H9 (cell line): ENCODE measurements at regions not wholly inside any gene's neighbourhood (a gene's known extent, or its start where the extent isn't known, plus 50 kb on each side); places are given as distances from the start of the nearest gene placed in this dataset.

Source experiments
- DNase-seq: peaks from one replicate; pipeline ENCODE4 v3.0.0-alpha.2; 2017
- H2AFZ ChIP-seq: one replicate; pipeline ENCODE4 v1.6.1; 2013; ENCODE audit warnings: mild to moderate bottlenecking, low read length, control low read depth, moderate library complexity
- H2AK5ac ChIP-seq: 2 replicates; pipeline ENCODE4 v1.6.1; 2013; ENCODE audit warnings: low read length, control low read depth, mixed read lengths; ENCODE audit not compliant: insufficient read length
- H2BK120ac ChIP-seq: one replicate; pipeline ENCODE4 v1.6.1; 2013; ENCODE audit warnings: low read depth, mild to moderate bottlenecking, low read length, control low read depth, inconsistent platforms; ENCODE audit not compliant: poor library complexity, severe bottlenecking
- H2BK12ac ChIP-seq: 2 replicates; pipeline ENCODE4 v1.6.1; 2013; ENCODE audit warnings: low read length, control low read depth, mixed read lengths, low read depth; ENCODE audit not compliant: insufficient read length
- H2BK15ac ChIP-seq: 2 replicates; pipeline ENCODE4 v1.6.1; 2013; ENCODE audit warnings: low read depth, low read length, control low read depth
- H2BK20ac ChIP-seq: one replicate; pipeline ENCODE4 v1.6.1; 2013; ENCODE audit warnings: low read depth, mild to moderate bottlenecking, low read length, control low read depth, inconsistent platforms; ENCODE audit not compliant: poor library complexity, severe bottlenecking
- H2BK5ac ChIP-seq: 2 replicates; pipeline ENCODE4 v1.6.1; 2013; ENCODE audit warnings: low read length, control low read depth, mixed read lengths; ENCODE audit not compliant: insufficient read length
- H3K14ac ChIP-seq: 2 replicates; pipeline ENCODE4 v1.6.1; 2013; ENCODE audit warnings: low read length, control low read depth; ENCODE audit not compliant: insufficient read depth
- H3K18ac ChIP-seq: 2 replicates; pipeline ENCODE4 v1.6.1; 2013; ENCODE audit warnings: low read depth, mild to moderate bottlenecking, mixed read lengths, low read length, control low read depth; ENCODE audit not compliant: insufficient read length
- H3K23ac ChIP-seq: 2 replicates; pipeline ENCODE4 v1.6.1; 2013; ENCODE audit warnings: low read length, control low read depth, mixed read lengths, low read depth; ENCODE audit not compliant: insufficient read length
- H3K23me2 ChIP-seq: 2 replicates; pipeline ENCODE4 v1.6.1; 2013; ENCODE audit warnings: low read depth, mild to moderate bottlenecking, mixed read lengths, low read length, control low read depth; ENCODE audit not compliant: insufficient read length, poor library complexity, severe bottlenecking
- H3K27ac ChIP-seq: 2 replicates; pipeline ENCODE4 v1.5.1; 2013; ENCODE audit warnings: low read length, control low read depth, mixed read lengths, low read depth; ENCODE audit not compliant: insufficient read length
- H3K27me3 ChIP-seq: 2 replicates; pipeline ENCODE4 v1.6.1; 2013; ENCODE audit warnings: low read length, control low read depth, inconsistent platforms; ENCODE audit not compliant: insufficient read depth
- H3K4ac ChIP-seq: 2 replicates; pipeline ENCODE4 v1.6.1; 2013; ENCODE audit warnings: low read depth, mild to moderate bottlenecking, control low read depth, inconsistent platforms, low read length, moderate library complexity
- H3K4me1 ChIP-seq: 2 replicates; pipeline ENCODE4 v1.6.1; 2013; ENCODE audit warnings: low read length, control low read depth, inconsistent platforms; ENCODE audit not compliant: insufficient read depth
- H3K4me2 ChIP-seq: 2 replicates; pipeline ENCODE4 v1.6.1; 2013; ENCODE audit warnings: low read length, control low read depth, mixed read lengths; ENCODE audit not compliant: insufficient read length, insufficient read depth
- H3K56ac ChIP-seq: 2 replicates; pipeline ENCODE4 v1.6.1; 2013; ENCODE audit warnings: low read depth, mild to moderate bottlenecking, mixed read lengths, low read length, control low read depth; ENCODE audit not compliant: insufficient read length
- H3K79me1 ChIP-seq: 2 replicates; pipeline ENCODE4 v1.6.1; 2013; ENCODE audit warnings: low read depth, mild to moderate bottlenecking, moderate library complexity, low read length, control low read depth, inconsistent platforms; ENCODE audit not compliant: insufficient read depth, poor library complexity, severe bottlenecking
- H3K79me2 ChIP-seq: 2 replicates; pipeline ENCODE4 v1.6.1; 2013; ENCODE audit warnings: low read length, control low read depth, inconsistent platforms; ENCODE audit not compliant: insufficient read depth
- H3K9ac ChIP-seq: 2 replicates; pipeline ENCODE4 v1.6.1; 2013; ENCODE audit warnings: low read length, control low read depth, mixed read lengths; ENCODE audit not compliant: insufficient read length; ENCODE audit errors: extremely low read depth
- H3K9me3 ChIP-seq: one replicate; pipeline ENCODE4 v1.6.1; 2013; ENCODE audit warnings: low read depth, low read length, inconsistent platforms; ENCODE audit not compliant: control insufficient read depth
- H3T11ph ChIP-seq: one replicate; pipeline ENCODE4 v1.6.1; 2013; ENCODE audit warnings: mild to moderate bottlenecking, low read length, control low read depth, inconsistent platforms
- H4K20me1 ChIP-seq: one replicate; pipeline ENCODE4 v1.6.1; 2013; ENCODE audit not compliant: control insufficient read depth, insufficient read length, insufficient read depth
- H4K5ac ChIP-seq: 2 replicates; pipeline ENCODE4 v1.6.1; 2013; ENCODE audit warnings: low read depth, mild to moderate bottlenecking, mixed read lengths, low read length, control low read depth; ENCODE audit not compliant: insufficient read length
- H4K8ac ChIP-seq: replicated peaks from 2 replicates; pipeline ENCODE4 v1.6.1; 2013; ENCODE audit warnings: low read length, control low read depth, mixed read lengths, low read depth; ENCODE audit not compliant: insufficient read length
- H4K91ac ChIP-seq: 2 replicates; pipeline ENCODE4 v1.6.1; 2013; ENCODE audit warnings: low read depth, mild to moderate bottlenecking, moderate library complexity, mixed read lengths, low read length, control low read depth; ENCODE audit not compliant: insufficient read length
- H3K27ac Mint-ChIP-seq, 3 experiments: 2 replicates in 2 of 3; 3 replicates in 1 of 3; pipeline ENCODE4 v1.8.0; 2020 to 2021; ENCODE audit warnings: mixed read lengths in 3 of 3, mild to moderate bottlenecking in 1 of 3, moderate library complexity in 1 of 3
- H3K27me3 Mint-ChIP-seq: 2 replicates; pipeline ENCODE4 v1.8.0; 2021; ENCODE audit warnings: low read depth, mild to moderate bottlenecking, moderate library complexity, mixed read lengths
- H3K36me3 Mint-ChIP-seq, 3 experiments: 2 replicates in 2 of 3; 3 replicates in 1 of 3; pipeline ENCODE4 v1.8.0; 2020 to 2021; ENCODE audit warnings: low read depth in 3 of 3, mixed read lengths in 3 of 3; ENCODE audit not compliant: insufficient read depth in 1 of 3
- H3K4me1 Mint-ChIP-seq, 2 experiments: 2 replicates each; pipeline ENCODE4 v1.8.0; 2020; ENCODE audit warnings: mixed read lengths in 2 of 2
- H3K4me3 Mint-ChIP-seq, 2 experiments: 2 replicates in 1 of 2; 3 replicates in 1 of 2; pipeline ENCODE4 v1.8.0; 2020 to 2021; ENCODE audit warnings: mild to moderate bottlenecking in 2 of 2, mixed read lengths in 2 of 2, moderate library complexity in 1 of 2
- H3K9me3 Mint-ChIP-seq, 2 experiments: 2 replicates in 1 of 2; 3 replicates in 1 of 2; pipeline ENCODE4 v1.8.0; 2020; ENCODE audit warnings: mild to moderate bottlenecking in 2 of 2, mixed read lengths in 2 of 2, moderate library complexity in 1 of 2
- WGBS: extraction: QIAGEN DNeasy Blood & Tissue Kit; methylation state at CpG from one replicate; pipeline ENCODE4 v1.1.7; 2013; ENCODE audit warnings: missing lambda C conversion rate, low lambda C conversion rate, mixed read lengths; ENCODE audit not compliant: insufficient read length; ENCODE audit errors: extremely low coverage; 5-methylcytosine and 5-hydroxymethylcytosine counted together
- TF ChIP-seq, protein P1 (sequence below): fragments of 200-600 bp; sonication (generic); conservative IDR thresholded peaks from 3 replicates; pipeline ENCODE4 v1.8.0; 2021; ENCODE audit warnings: antibody characterized with exemption, mild to moderate bottlenecking

DNA sequence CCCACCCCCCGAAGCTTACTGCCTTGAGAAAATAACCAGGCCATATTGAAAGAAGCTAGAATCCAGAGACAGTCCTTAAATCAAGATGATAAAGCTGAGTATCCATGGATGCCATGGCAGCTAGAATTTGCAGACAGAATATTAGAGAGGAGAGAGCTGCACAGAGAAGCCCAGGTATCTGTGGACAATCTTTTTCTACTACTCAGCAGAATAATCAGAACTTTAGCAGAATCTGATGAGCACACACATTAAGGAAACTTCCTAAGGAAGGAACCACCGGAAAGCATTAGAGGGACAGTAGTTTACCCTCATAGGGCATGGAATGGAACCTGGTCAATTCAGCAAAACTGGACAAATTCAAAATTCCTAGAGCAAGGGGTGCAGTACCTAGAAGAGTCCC, 1001.7 kb downstream of the HACE1 start:
- H4K5ac ChIP-seq, result no peak overlapping the region
- no peak overlapping the region for H2AK5ac ChIP-seq
- no peak overlapping the region for H2BK20ac ChIP-seq
- no peak overlapping the region for H3K56ac ChIP-seq
- no peaks in the 10 kb centered on the region for H3K23me2 ChIP-seq
- H3K9me3 ChIP-seq, result no peaks in the 10 kb centered on the region
- H3K36me3 Mint-ChIP-seq, result no peaks in the 10 kb centered on the region
- TF ChIP-seq, protein P1, sequence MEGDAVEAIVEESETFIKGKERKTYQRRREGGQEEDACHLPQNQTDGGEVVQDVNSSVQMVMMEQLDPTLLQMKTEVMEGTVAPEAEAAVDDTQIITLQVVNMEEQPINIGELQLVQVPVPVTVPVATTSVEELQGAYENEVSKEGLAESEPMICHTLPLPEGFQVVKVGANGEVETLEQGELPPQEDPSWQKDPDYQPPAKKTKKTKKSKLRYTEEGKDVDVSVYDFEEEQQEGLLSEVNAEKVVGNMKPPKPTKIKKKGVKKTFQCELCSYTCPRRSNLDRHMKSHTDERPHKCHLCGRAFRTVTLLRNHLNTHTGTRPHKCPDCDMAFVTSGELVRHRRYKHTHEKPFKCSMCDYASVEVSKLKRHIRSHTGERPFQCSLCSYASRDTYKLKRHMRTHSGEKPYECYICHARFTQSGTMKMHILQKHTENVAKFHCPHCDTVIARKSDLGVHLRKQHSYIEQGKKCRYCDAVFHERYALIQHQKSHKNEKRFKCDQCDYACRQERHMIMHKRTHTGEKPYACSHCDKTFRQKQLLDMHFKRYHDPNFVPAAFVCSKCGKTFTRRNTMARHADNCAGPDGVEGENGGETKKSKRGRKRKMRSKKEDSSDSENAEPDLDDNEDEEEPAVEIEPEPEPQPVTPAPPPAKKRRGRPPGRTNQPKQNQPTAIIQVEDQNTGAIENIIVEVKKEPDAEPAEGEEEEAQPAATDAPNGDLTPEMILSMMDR, result no peak
- H3K4me1 Mint-ChIP-seq, result no peaks in the 10 kb centered on the region
- H3K4me2 ChIP-seq, result no peak overlapping the region
- H3K27ac Mint-ChIP-seq, result no peak overlapping the region; a peak in 1 of 7 replicates
- H3K27me3 Mint-ChIP-seq, result no peaks in the 10 kb centered on the region
- no peak overlapping the region for H4K8ac ChIP-seq
- H3K4me1 ChIP-seq, result no peaks in the 10 kb centered on the region
- no peak overlapping the region for H3K23ac ChIP-seq
- no peak for DNase-seq
- WGBS, result no CpG with 5 or more reads among the region's 2 CpGs
- no peak overlapping the region for H2BK5ac ChIP-seq
- no peaks in the 10 kb centered on the region for H3K79me1 ChIP-seq
- H2AFZ ChIP-seq, result no peak overlapping the region
- no peak overlapping the region for H3K18ac ChIP-seq
- H4K20me1 ChIP-seq, result no peaks in the 10 kb centered on the region
- no peaks in the 10 kb centered on the region for H3K9me3 Mint-ChIP-seq
- no peak overlapping the region for H3K4me3 Mint-ChIP-seq
- no peak overlapping the region for H2BK120ac ChIP-seq
- H3T11ph ChIP-seq, result no peak overlapping the region
- no peak overlapping the region for H3K27ac ChIP-seq
- no peak overlapping the region for H2BK15ac ChIP-seq
- no peak overlapping the region for H3K14ac ChIP-seq
- no peaks in the 10 kb centered on the region for H3K27me3 ChIP-seq
- no peak overlapping the region for H4K91ac ChIP-seq
- no peak overlapping the region for H3K4ac ChIP-seq
- H3K9ac ChIP-seq, result no peak overlapping the region
- no peaks in the 10 kb centered on the region for H3K79me2 ChIP-seq
- H2BK12ac ChIP-seq, result no peak overlapping the region
